Liver (tissue), 3 donors: ENCODE measurements at regions not wholly inside any gene's neighbourhood (a gene's known extent, or its start where the extent isn't known, plus 50 kb on each side); places are given as distances from the start of the nearest gene placed in this dataset.

Experiments used
- CTCF ChIP-seq: fragments of 150-350 bp; IDR thresholded peaks from 2 replicates; pipeline ENCODE4 v1.5.1; 2017; ENCODE audit warnings: improper control_type of control experiment, low read depth, low read length; ENCODE audit not compliant: missing input control
- EGR1 ChIP-seq, 2 donors: IDR thresholded peaks; 2 replicates each; pipeline ENCODE4 v1.6.1; 2016 to 2018; ENCODE audit warnings: antibody characterized with exemption in 2 of 2, low read depth in 2 of 2
- FOXA1 ChIP-seq: IDR thresholded peaks from 2 replicates; pipeline ENCODE4 v1.6.1; 2016; ENCODE audit warnings: antibody characterized with exemption
- GABPA ChIP-seq, 2 donors: IDR thresholded peaks in 1 of 2; conservative IDR thresholded peaks in 1 of 2; 2 replicates each; pipeline ENCODE4 v1.6.1; 2016; ENCODE audit warnings: antibody characterized with exemption in 2 of 2, mild to moderate bottlenecking in 1 of 2, moderate library complexity in 1 of 2
- HNF4G ChIP-seq: IDR thresholded peaks from 2 replicates; pipeline ENCODE4 v1.6.1; 2016; ENCODE audit warnings: antibody characterized with exemption
- JUND ChIP-seq, 2 donors: IDR thresholded peaks; 2 replicates each; pipeline ENCODE4 v1.6.1; 2016; ENCODE audit warnings: antibody characterized with exemption in 2 of 2
- MAX ChIP-seq: IDR thresholded peaks from 2 replicates; pipeline ENCODE4 v1.6.1; 2016; ENCODE audit warnings: antibody characterized with exemption
- NR2F2 ChIP-seq: IDR thresholded peaks from 2 replicates; pipeline ENCODE4 v1.6.1; 2016; ENCODE audit warnings: antibody characterized with exemption
- RAD21 ChIP-seq, 2 donors: IDR thresholded peaks; 2 replicates each; pipeline ENCODE4 v1.6.1; 2016; ENCODE audit warnings: antibody characterized with exemption in 2 of 2, mild to moderate bottlenecking in 2 of 2
- RXRA ChIP-seq, 2 donors: IDR thresholded peaks; 2 replicates each; pipeline ENCODE4 v1.6.1; 2017 to 2018; ENCODE audit warnings: antibody characterized with exemption in 2 of 2, mild to moderate bottlenecking in 1 of 2
- TAF1 ChIP-seq: conservative IDR thresholded peaks from 2 replicates; pipeline ENCODE4 v1.6.1; 2016; ENCODE audit warnings: antibody characterized with exemption, mild to moderate bottlenecking
- YY1 ChIP-seq: IDR thresholded peaks from 2 replicates; pipeline ENCODE4 v1.6.1; 2016; ENCODE audit warnings: antibody characterized with exemption, mild to moderate bottlenecking
- TF ChIP-seq, protein P1 (sequence below): IDR thresholded peaks from 2 replicates; pipeline ENCODE4 v1.6.1; 2016; ENCODE audit warnings: antibody characterized with exemption
- TF ChIP-seq, protein P2 (sequence below): IDR thresholded peaks from 2 replicates; pipeline ENCODE4 v1.6.1; 2016; ENCODE audit warnings: antibody characterized with exemption, mild to moderate bottlenecking
- donor health status: healthy.
- donor health status: healthy.

DNA sequence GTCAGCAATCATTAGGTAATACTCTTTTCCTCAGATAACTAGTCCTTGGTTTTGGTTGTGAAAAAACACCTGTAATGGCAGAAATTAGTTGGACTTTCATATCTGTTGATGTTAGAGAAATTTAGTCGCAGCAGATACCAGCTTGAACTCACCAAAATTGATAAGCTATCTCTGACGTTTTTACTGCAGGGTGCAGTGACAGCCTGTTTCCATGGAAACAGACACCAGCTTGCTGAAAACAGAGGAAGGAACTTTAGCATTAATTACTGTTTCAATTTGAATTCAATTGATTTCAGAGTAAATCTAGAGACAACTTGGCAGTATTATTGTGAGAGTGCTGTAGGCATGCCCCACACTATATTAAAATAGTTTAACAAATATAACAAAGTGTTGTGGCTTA is 246.5 kb downstream of the PPP1R2C start:
- TF ChIP-seq TAF1 (no peak), CTCF (no peak), JUND (IDR thresholded peaks at IDR 0.05) (no peak), RXRA (IDR thresholded peaks at IDR 0.05) (no peak), HNF4G (no peak), GABPA (IDR thresholded peaks at IDR 0.05 in 1 of 2, conservative IDR thresholded peaks at IDR 0.05 in 1 of 2) (no peak), EGR1 (IDR thresholded peaks at IDR 0.05; ENCODE audit: low read depth in 2 of 2) (no peak), NR2F2 (no peak), RAD21 (IDR thresholded peaks at IDR 0.05) (no peak), MAX (no peak), FOXA1 (no peak), YY1 (no peak)
- TF ChIP-seq, protein P1, sequence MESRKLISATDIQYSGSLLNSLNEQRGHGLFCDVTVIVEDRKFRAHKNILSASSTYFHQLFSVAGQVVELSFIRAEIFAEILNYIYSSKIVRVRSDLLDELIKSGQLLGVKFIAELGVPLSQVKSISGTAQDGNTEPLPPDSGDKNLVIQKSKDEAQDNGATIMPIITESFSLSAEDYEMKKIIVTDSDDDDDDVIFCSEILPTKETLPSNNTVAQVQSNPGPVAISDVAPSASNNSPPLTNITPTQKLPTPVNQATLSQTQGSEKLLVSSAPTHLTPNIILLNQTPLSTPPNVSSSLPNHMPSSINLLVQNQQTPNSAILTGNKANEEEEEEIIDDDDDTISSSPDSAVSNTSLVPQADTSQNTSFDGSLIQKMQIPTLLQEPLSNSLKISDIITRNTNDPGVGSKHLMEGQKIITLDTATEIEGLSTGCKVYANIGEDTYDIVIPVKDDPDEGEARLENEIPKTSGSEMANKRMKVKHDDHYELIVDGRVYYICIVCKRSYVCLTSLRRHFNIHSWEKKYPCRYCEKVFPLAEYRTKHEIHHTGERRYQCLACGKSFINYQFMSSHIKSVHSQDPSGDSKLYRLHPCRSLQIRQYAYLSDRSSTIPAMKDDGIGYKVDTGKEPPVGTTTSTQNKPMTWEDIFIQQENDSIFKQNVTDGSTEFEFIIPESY = no peak
- TF ChIP-seq, protein P2, sequence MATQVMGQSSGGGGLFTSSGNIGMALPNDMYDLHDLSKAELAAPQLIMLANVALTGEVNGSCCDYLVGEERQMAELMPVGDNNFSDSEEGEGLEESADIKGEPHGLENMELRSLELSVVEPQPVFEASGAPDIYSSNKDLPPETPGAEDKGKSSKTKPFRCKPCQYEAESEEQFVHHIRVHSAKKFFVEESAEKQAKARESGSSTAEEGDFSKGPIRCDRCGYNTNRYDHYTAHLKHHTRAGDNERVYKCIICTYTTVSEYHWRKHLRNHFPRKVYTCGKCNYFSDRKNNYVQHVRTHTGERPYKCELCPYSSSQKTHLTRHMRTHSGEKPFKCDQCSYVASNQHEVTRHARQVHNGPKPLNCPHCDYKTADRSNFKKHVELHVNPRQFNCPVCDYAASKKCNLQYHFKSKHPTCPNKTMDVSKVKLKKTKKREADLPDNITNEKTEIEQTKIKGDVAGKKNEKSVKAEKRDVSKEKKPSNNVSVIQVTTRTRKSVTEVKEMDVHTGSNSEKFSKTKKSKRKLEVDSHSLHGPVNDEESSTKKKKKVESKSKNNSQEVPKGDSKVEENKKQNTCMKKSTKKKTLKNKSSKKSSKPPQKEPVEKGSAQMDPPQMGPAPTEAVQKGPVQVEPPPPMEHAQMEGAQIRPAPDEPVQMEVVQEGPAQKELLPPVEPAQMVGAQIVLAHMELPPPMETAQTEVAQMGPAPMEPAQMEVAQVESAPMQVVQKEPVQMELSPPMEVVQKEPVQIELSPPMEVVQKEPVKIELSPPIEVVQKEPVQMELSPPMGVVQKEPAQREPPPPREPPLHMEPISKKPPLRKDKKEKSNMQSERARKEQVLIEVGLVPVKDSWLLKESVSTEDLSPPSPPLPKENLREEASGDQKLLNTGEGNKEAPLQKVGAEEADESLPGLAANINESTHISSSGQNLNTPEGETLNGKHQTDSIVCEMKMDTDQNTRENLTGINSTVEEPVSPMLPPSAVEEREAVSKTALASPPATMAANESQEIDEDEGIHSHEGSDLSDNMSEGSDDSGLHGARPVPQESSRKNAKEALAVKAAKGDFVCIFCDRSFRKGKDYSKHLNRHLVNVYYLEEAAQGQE = no peak
